HL-60/S4 (cell line): ENCODE measurements at regions not wholly inside any gene's neighbourhood (a gene's known extent, or its start where the extent isn't known, plus 50 kb on each side); places are given as distances from the start of the nearest gene placed in this dataset.

Experiments used
- in situ Hi-C: fragments of 300-500 bp; cut with MboI; formaldehyde crosslinking; loops from 2 replicates; pipeline ENCODE4 v1.14.3; 2022; ENCODE audit warnings: low sequenced_read_pairs

GRCh38 chr11:27216270-27217149 lies 146.5 kb downstream of the CCDC34 start:
- in situ Hi-C loops: no loop called here

DNA sequence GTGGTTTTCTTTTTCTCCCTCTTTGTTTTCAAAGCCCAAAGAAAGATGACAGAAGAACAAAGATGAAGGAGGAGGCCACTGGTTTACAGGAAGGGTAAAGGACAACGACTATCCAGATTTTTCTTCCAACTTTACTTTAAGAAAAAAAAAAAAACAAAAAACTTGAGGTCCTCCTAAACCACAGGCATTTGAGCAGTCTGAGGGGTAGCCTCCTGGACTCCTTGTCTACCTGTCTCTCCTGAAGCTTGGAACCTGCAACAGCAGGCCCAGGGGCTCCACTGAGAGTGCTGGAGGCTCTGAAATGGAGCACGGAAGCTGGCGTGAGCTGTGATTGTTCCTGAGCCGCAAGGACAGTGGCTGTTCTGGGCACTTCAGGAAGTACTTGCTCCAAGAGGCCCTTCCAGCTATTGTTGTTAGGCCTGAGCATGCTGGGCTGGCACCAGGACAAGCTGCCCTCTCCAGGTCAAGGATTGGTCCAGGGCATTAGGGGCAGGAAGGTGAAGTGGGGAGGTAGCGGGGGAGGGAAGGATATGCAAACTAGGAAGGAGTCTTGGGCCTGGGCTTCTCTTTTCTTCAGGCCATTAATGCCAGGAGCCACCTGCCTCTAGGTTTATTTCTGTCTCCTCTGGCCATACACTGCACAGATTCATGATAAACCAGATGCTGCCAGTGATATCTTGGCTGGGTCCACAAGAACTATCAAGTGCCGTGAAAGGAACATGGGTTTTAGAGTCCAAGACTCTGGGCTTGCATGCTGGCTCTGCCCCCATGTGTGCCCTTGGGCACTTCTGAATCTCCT lies 147.3 kb downstream of the CCDC34 start:
- in situ Hi-C loops: no loop called here

GRCh38 chr11:27214713-27215112 lies 148.3 kb downstream of the CCDC34 start:
- in situ Hi-C loops: no loop called here

DNA sequence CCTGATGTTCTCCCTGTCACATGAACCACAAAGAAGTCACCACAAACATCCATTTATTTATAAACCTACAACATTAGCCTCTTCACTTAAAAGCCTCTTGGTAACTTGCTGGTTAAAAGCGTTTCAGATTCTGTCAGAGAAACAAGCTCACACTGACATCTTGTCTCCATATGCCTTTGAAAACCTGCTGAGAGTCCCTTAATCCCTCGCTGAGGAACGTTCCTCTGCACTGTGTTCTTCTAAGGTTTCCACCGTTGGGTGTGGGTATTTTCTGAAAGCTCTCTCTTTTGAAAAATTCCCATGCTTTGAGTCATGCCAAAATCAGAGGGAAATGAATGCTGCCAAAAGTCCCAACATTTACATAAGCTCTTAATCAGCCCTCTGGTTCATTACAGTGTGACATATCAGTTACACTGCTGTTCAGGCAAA lies 149.8 kb downstream of the CCDC34 start:
- in situ Hi-C loops: no loop called here

- in situ Hi-C loops: no loop called here
Observed at GRCh38 chr11:27212248-27212780, 150.7 kb downstream of the CCDC34 start.

- in situ Hi-C loops: no loop called here
Observed at GRCh38 chr11:27211370-27212127, 151.5 kb downstream of the CCDC34 start.

DNA sequence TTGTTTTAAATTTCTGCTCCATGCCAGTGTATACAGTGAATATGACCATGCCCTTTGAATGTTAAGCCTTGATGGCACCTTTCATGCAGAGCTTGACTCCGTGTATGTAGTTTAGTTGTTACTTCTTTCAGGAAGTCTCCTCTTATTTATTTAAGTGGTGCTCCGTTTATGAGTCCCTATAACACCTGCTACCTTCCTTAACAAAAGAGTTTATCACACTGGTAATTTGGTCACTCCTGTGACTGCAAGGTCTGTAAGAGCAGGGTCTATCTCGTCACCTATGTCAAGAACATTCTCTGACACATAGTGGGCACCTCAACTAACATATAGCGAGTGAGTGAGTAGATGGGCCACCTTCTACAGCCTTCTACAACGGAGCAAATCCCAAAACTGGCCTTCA lies 152.5 kb downstream of the CCDC34 start:
- in situ Hi-C loops: no loop called here

- in situ Hi-C loops: no loop called here
Observed at GRCh38 chr11:27209562-27210005, 153.4 kb downstream of the CCDC34 start.

DNA sequence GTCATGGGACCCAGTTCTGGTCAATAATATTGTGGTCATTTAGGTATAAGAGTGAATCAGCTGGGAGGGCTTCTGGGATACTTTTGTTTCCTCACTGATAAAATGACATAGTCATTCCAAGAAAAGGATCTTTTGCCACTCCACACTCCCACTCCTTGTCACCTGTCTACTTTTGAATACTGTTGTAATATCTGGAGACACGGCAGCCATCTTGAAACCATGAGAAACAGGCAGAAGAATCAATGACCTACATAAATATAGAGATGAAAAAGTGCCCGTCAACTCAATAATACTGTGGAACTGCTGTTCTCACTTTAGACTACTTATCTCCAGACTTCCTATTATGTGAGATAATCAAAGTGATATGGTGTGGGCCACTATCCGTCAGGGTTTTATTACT lies 154.2 kb downstream of the CCDC34 start:
- in situ Hi-C loops: no loop called here

GRCh38 chr11:27207025-27207650 lies 155.9 kb downstream of the CCDC34 start:
- in situ Hi-C loops: no loop called here

- in situ Hi-C loops: no loop called here
Observed at GRCh38 chr11:27205779-27206570, 157.0 kb downstream of the CCDC34 start.

DNA sequence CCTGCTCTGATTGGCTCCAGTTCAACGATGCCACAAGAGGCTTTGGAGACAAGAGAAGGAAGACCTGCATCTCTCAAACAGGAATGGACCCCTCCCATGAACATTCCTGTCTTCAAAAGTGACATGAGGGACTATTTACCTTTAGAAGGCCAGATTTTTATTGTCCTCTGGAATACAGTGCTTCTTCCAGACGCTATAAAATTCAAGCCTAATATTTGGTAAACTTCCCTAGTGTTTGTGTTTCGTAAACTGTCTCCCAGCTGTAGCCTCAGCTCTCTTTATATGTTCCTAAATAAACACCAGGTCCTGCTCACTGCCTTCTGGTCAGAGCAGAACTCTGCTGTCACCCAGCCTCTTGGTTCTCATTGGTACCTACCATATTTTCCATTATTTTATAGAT lies 157.8 kb downstream of the CCDC34 start:
- in situ Hi-C loops: no loop called here

GRCh38 chr11:27204529-27204928 lies 158.5 kb downstream of the CCDC34 start:
- in situ Hi-C loops: no loop called here

DNA sequence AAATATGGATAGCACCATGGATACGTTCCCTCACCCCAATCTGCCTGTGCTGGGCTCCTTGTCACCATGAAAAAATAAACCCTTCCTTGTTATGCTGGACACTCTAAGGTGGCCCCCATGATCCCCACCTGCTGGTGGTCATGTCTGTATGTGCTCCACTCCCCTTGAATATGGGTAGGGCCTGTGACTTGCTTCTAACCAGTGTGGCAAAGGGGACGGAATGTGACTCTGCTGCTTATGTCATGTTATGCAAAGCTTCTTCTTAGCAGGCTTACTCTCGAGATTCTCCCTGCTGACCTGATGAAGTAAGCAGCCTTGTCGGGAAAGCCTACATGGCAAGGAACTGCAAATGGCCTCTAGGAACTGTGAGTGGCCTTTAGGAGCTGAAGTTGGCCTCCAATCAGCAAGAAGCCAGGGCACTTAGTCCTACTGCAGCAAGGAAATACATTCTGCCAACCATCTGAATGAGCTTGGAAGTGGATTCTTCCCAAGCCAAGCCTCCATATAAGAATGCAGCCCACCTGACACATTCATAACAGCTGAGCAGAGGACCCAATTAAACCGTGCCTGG lies 159.9 kb downstream of the CCDC34 start:
- in situ Hi-C loops: no loop called here

- in situ Hi-C loops: no loop called here
Observed at GRCh38 chr11:27201454-27202302, 161.1 kb downstream of the BBOX1 start.

DNA sequence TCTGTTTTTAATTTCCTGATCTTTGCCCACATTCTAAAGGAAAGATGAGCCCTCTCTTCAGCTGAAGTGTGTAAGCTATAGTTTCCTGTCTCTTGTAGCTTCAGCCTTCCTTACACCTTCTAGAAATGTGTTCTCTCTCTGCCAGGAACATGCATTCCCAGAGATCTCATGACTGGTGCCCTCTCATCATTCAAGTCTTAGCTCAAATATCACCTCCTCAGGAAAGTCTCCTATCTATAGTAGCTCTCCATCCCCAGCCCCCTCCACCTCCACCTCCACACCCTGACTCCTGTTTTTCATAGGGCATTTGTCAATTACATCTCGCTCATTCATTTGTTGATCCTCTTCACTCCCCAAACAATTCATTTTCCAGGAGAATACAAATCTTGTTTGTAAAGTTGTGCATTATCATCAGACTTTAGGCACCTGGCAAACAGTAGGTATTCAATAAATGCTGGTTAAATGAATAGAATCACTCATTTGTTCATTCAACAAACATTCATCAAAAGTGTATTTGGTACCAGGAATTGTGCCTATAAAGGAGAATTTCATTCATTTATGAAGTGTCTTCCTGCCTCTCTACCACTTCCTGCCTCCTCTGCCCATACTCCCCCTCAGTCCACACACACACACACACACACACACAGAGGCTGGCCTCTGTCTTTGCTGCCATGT lies 160.3 kb downstream of the BBOX1 start:
- in situ Hi-C loops: no loop called here

DNA sequence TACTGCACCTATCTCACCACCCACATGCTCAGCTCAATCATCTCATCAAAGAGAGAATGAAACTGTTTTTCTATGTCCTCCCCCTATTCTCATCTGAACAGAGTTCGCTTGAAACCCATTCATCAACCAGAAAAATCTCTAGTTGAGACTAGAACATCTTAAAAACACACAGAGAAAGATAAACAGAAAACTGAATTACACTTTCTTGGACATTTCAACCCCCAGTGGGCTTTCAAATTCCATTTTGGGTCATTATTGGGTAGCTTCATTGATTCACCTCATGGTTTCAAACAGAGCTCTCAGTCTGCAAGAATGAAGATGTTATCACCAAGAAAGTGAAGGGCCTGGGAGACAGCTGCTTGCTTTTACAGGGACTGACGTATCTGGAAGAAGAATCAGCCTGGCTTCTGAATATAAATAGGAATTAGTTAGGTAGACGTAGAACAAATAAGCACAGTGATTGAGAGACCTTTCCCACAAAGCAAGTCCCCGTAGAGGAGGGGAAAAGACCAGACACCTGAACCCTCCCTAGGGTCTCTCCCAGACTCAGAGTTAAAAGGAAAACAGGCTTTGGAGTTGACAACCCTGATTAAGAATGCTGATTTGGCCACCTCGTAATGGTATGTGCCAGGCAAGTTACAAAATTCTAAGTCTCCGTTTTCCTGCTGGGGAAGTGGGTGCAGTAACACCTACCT lies 155.7 kb downstream of the BBOX1 start:
- in situ Hi-C loops: loop anchor here (25.0 kb wide), 1 partner anchor 266 kb away; the partner anchor contains the start of gene LGR4
